DND-41 (cell line): ENCODE measurements at regions not wholly inside any gene's neighbourhood (a gene's known extent, or its start where the extent isn't known, plus 50 kb on each side); places are given as distances from the start of the nearest gene placed in this dataset.

ENCODE experiments used
- ATAC-seq: fragments of 200-7000 bp; cut with Tn5 transposase; 3 replicates; pipeline ENCODE4 v1.9.1; 2021; ENCODE audit warnings: low read depth; ENCODE audit not compliant: insufficient read depth
- DNase-seq: peaks from one replicate; pipeline ENCODE4 v3.0.0-alpha.2; 2020
- H2AFZ ChIP-seq: 2 replicates; pipeline ENCODE4 v1.6.0; 2012; ENCODE audit warnings: low read depth, low read length
- H3K27ac ChIP-seq: 2 replicates; pipeline ENCODE4 v1.5.1; 2012; ENCODE audit warnings: low read length, inconsistent platforms
- H3K27me3 ChIP-seq: fragments of 200-600 bp; sonication (generic); 2 replicates; pipeline ENCODE4 v1.6.0; 2012; ENCODE audit warnings: low read length, mild to moderate bottlenecking, inconsistent platforms; ENCODE audit not compliant: insufficient read depth, poor library complexity
- H3K36me3 ChIP-seq: 2 replicates; pipeline ENCODE4 v1.5.1; 2012; ENCODE audit warnings: low read length, inconsistent platforms; ENCODE audit not compliant: insufficient read depth
- H3K4me1 ChIP-seq: 2 replicates; pipeline ENCODE4 v1.5.1; 2012; ENCODE audit warnings: mild to moderate bottlenecking, low read length; ENCODE audit not compliant: insufficient read depth
- H3K4me2 ChIP-seq: 2 replicates; pipeline ENCODE4 v1.6.0; 2012; ENCODE audit warnings: mild to moderate bottlenecking, moderate library complexity, low read length, inconsistent platforms; ENCODE audit not compliant: insufficient read depth
- H3K4me3 ChIP-seq, 2 experiments: fragments of 200-600 bp in 1 of 2; shearing (Covaris generic) in 1 of 2; 2 replicates each; pipeline ENCODE4 v1.5.1; 2012 to 2016; ENCODE audit warnings: inconsistent platforms in 2 of 2, low read length in 2 of 2, mild to moderate bottlenecking in 2 of 2, low read depth in 1 of 2, moderate library complexity in 1 of 2
- H3K79me2 ChIP-seq: 2 replicates; pipeline ENCODE4 v1.6.0; 2012; ENCODE audit warnings: low read length, inconsistent platforms; ENCODE audit not compliant: insufficient read depth
- H3K9ac ChIP-seq: 2 replicates; pipeline ENCODE4 v1.6.0; 2012; ENCODE audit warnings: low read depth, mild to moderate bottlenecking, inconsistent platforms, low read length, moderate library complexity
- H3K9me3 ChIP-seq: 2 replicates; pipeline ENCODE4 v1.5.1; 2012; ENCODE audit warnings: low read length, moderate library complexity, mild to moderate bottlenecking, inconsistent platforms; ENCODE audit not compliant: insufficient read depth, severe bottlenecking
- H4K20me1 ChIP-seq: 2 replicates; pipeline ENCODE4 v1.6.0; 2012; ENCODE audit warnings: low read length; ENCODE audit not compliant: insufficient read depth
- CTCF ChIP-seq: IDR thresholded peaks from 2 replicates; pipeline ENCODE4 v1.5.1; 2012; ENCODE audit warnings: borderline replicate concordance, low read length, moderate library complexity, mild to moderate bottlenecking; ENCODE audit not compliant: poor library complexity, severe bottlenecking; ENCODE audit errors: extremely low read depth
- EZH2 ChIP-seq: IDR thresholded peaks from 3 replicates; pipeline ENCODE4 v1.6.1; 2012; ENCODE audit warnings: borderline replicate concordance, low read depth, mild to moderate bottlenecking, moderate library complexity, low read length, inconsistent platforms; ENCODE audit not compliant: severe bottlenecking

DNA sequence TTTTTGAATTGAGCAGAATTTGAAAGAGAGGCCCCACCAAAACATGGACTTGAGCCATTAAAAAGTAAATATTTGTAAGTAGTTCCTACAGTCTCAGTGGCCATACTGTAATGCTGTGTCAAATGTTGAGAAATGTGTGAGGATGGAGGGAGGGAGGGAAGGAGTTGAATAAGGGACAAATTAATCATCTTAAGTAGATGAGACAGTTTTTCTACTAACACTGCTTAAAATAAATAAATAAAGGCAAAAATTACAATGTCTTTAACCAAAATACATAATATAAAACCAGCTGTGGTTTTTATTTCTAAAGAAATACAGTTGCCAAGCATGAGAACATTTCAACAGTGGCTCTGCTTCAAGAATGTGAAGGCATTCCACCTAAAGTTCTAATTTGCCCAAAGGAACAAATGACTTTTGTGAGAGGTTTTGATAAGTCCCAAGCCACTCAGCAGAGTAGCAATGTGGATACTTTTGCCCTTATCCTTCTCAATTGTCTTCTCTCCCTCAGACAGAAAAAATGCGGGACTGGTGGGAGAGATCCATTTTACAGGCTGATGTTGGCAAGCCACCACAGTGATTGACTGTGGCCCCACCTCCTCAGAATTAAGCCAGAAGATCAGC is 427.0 kb upstream of the RARB start:
- H3K79me2 ChIP-seq = no peaks in the 10 kb centered on the region
- no peak for TF ChIP-seq EZH2
- no peak for TF ChIP-seq CTCF
- ATAC-seq = no peak

GRCh38 chr3:25002052-25002451 is 426.0 kb upstream of the RARB start:
- no peak overlapping the region for H3K27ac ChIP-seq
- no peak overlapping the region for H3K4me2 ChIP-seq
- no peak for ATAC-seq
- H3K9ac ChIP-seq = no peak overlapping the region
- no peaks in the 10 kb centered on the region for H3K9me3 ChIP-seq
- H3K4me3 ChIP-seq = no peak overlapping the region
- no peaks in the 10 kb centered on the region for H3K4me1 ChIP-seq
- DNase-seq = no peak
- H3K36me3 ChIP-seq = no peaks in the 10 kb centered on the region
- H4K20me1 ChIP-seq = no peaks in the 10 kb centered on the region
- H2AFZ ChIP-seq = no peak overlapping the region
- no peaks in the 10 kb centered on the region for H3K79me2 ChIP-seq
- H3K27me3 ChIP-seq = no peaks in the 10 kb centered on the region
- TF ChIP-seq CTCF (no peak), EZH2 (no peak)

More for the DNA sequence above, 427.0 kb upstream of the RARB start:
- Histone ChIP-seq H3K4me1 (no peaks in the 10 kb centered on the region), H3K27me3 (no peaks in the 10 kb centered on the region), H3K4me2 (no peak overlapping the region), H4K20me1 (no peaks in the 10 kb centered on the region), H3K27ac (no peak overlapping the region), H3K9ac (no peak overlapping the region), H3K36me3 (no peaks in the 10 kb centered on the region), H2AFZ (no peak overlapping the region), H3K4me3 (no peak overlapping the region), H3K9me3 (no peaks in the 10 kb centered on the region)
- no peak for DNase-seq

DNA sequence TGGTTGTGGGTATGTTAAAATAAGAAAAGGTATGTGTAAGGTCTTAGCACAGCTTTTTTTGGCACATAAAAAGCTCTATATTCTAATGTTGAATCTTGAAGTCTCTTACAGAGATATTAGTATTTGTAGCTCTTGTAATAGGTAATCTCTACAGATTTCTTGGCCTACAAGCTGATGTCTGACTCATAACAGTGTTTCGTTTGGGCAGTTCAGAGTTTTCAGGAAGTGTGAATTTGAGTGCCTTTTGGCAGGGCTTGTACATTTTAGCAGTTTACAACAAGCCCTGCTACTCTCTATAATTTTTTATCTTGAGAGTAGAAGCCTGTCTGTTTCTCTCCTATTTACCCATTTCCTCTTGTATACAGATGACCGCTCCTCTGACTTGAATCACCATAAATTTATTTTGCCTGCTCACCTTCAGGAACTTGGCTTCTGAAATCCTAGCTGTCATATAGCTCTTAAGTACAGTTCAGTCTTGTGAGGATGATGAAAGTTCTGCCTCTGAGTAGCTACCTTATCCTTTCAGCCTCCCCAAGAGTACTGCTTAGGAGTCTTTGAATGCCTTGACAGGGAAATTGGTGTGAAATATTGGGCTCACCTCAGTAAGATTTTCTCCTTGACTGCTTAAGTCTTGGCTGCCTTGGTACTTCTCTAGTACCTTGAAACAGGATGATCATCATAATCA is 419.9 kb upstream of the RARB start:
- H3K9me3 ChIP-seq = no peaks in the 10 kb centered on the region
- no peak overlapping the region for H3K27ac ChIP-seq
- no peaks in the 10 kb centered on the region for H3K79me2 ChIP-seq
- no peak overlapping the region for H3K4me3 ChIP-seq
- H4K20me1 ChIP-seq = no peaks in the 10 kb centered on the region
- H3K4me1 ChIP-seq = no peaks in the 10 kb centered on the region
- H2AFZ ChIP-seq = no peak overlapping the region
- DNase-seq (no peak), ATAC-seq (no peak)
- no peak overlapping the region for H3K4me2 ChIP-seq
- H3K36me3 ChIP-seq = no peaks in the 10 kb centered on the region
- TF ChIP-seq CTCF = no peak
- TF ChIP-seq EZH2 = no peak
- H3K27me3 ChIP-seq = no peaks in the 10 kb centered on the region
- no peak overlapping the region for H3K9ac ChIP-seq
